Hematopoietic multipotent progenitor cell treated with erythropoietin and hydrocortisone succinate and interleukin-3 and kit ligand, for 8 days (in vitro differentiated cells): ENCODE measurements at regions not wholly inside any gene's neighbourhood (a gene's known extent, or its start where the extent isn't known, plus 50 kb on each side); places are given as distances from the start of the nearest gene placed in this dataset.
"Not testable (repeated sequence)": the region's sequence is repeated elsewhere in the genome, so short reads cannot be mapped to it uniquely, and the experiment has no call there.

Source experiments
- DNase-seq: peaks from one replicate; pipeline ENCODE4 v3.0.0-alpha.2; 2015

DNA sequence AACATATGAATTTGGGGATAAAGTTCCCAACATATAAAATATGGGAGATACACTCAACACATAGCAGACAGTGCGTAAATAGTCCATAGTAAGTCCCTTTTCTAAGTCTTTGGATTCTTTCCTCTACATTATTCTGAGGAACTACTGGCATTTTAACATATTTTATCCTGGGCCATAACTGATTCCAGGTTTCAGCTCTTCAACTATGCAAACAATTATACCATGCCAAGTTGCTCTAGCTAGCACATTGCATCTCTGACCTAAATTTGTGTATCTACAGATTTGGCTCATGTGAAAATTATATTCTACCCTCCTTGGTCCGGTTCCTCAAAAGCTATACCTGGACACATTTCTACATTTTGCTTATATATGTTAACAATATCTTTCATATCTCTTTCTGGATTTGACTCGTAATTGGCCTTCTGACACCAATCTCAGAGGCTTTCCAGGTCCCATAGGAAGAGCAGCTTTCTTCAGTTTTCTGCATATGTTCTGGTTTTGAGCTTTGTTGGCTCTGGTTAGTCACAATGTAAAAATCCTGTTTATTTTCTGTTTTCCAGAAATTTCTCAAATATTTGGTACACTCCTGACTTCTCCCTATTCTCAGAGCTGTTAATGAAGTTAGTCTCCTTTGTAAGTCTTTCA lies 305.4 kb downstream of the BMP4 start:
- no peak for DNase-seq

DNA sequence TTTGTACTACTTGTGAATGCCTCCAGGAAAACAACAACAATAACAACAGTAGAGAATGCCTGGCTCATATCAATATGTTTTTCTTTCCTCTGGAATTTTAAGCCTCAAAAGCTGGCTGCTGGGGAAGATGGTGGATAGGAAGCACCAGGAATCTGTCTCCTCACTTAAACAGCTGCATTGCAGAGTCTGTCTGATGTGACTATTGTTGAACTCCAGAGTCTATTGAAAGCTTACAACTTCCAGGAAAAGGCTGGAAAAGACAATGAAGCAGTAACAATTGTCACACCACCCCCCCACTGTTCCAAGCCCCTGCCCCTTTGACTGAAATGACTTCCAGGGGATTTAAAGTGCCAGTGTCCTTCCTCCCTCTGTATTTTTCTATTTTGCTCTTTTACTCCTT lies 309.7 kb downstream of the BMP4 start:
- no peak for DNase-seq

DNA sequence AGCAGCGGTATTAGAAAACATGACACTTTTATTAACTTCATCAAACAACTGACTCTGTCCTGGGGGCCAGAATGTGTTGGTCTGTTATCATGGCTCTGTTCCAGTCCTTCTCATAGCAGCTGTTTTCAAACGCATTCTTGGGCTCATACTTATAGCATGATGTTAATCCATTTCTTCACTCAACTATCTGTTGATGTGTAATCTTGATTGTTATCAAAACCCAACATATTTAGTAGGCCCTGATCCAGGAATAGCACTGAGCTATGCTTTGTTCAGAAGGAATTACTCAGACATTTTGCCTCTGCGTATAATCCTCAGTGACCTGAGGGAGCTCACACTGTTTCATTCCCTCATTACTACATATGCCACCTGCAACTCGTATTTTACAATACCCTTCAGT lies 315.9 kb downstream of the BMP4 start:
- no peak for DNase-seq

DNA sequence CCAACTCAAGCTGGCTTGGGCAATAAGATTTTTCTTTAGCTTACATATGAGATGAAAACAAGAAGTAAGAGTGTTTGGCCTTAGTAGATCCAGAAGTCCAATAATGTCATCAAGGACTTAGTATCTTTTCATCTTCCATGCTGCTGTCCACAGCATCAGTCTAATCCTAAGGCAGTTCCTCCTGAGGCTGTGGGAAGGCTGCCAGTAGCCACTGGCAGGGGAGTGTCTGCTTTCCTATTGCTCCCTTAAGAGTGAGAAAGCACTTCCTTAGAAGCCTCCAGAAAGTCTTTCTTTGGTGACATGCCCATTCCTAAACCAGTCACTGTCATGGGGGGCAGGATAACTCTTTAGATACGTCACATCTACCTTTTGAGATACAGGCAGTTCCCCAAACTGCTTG lies 317.7 kb downstream of the BMP4 start:
- DNase-seq = no peak

DNA sequence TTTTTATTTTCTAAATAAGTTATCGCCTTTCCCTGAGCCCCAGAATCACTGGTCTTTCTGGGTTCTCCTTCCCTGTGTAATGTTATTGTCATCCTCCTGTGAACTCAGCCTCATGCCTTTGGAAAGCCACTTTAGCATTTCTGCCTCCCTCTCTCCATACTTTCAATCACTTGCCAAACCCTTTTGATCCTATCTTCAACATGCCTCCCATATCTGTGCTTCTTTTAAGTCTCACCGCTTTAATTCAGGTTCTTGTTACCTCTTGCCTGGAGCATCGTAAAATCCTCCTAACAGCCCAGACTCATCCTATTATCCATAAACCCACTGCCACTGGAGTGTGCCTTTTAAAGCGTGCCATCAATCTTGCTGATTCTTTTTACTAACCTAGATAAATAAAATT lies 321.8 kb downstream of the BMP4 start:
- DNase-seq = no peak

DNA sequence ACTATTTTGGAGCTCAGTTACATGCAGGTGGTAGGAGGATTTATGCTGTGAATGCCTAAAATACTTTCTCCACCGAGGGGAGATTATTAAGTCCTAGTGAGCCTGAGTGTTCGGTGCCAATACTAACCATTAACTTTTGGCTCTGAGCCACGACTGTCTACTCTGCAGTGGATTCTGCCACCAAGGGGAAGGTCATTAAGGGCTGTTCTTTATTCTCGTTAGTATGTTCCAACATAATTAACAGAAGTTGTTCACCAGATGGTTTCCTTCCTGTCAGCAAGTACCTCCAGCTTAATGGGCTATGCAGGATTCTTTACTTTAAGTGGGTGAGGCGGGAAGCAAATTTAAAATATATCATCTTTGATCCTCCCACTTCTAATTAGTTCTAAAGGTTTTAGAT lies 326.3 kb downstream of the BMP4 start:
- no peak for DNase-seq

DNA sequence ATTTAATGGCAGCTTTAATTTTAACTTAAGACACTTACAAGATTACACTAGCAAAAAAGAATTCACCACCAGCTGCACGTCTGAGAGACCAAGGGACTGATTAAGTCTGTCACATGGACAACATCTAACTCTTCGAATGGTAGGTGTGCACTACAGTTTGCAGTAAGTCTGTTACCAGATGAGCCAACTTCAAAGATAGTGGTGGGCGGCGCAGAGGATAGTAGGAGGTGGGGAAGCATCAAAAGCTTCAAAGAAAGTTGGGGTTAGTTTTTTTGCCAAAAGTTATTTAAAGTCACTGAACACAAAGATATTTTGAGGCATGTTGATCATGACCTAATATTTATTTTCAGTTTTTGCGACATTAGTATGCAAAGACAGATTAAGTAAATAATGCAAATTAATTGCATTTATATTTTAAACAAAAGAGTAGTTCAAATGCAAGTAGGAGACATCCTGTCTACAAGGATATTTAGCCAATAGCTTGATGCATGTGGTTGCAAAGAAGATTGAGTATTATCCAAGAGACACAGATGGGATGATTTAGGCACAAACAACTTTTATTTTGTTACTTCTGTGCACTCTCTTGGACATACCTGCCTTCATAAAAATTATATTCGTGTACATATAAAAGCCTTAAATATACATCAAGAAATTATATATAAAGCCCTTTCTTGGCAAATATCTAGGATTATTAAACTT lies 327.7 kb downstream of the BMP4 start:
- no peak for DNase-seq

DNA sequence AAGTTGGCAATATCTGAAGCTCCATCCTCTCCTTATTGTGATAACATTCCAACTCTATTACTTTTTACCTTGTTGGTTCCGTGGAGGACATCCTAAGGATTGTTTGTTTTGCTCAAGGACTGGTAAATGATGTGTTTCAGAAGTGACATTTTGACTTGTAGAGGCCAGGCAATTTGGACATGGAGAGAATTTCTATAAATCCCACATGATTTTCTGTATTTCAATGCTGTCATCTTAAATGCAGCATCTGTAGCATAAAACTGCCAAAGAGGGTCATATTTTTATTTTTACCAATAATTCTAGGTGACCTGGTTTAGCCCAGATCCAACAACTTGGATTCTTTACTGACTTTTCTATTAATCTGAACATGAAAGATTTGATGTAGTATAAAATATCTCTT lies 328.4 kb downstream of the BMP4 start:
- DNase-seq = no peak

DNA sequence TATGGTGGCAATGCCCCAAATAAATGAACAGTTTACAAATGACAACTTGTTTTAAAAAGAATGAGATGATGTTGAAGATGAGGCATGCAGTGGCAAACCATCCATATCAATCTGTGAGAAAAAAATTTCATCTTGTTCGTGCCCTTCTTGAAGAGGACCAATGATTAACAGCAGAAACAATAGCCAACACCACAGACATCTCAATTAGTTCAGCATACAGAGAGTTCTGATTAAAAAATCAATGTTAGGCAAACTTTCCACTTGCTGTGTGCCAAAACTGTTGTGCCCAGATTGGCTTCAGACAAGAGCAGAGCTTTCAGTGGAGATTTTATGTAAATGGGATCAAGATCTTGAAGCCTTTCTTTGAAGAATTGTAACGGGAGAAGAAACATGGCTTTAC lies 329.9 kb downstream of the BMP4 start:
- no peak for DNase-seq

DNA sequence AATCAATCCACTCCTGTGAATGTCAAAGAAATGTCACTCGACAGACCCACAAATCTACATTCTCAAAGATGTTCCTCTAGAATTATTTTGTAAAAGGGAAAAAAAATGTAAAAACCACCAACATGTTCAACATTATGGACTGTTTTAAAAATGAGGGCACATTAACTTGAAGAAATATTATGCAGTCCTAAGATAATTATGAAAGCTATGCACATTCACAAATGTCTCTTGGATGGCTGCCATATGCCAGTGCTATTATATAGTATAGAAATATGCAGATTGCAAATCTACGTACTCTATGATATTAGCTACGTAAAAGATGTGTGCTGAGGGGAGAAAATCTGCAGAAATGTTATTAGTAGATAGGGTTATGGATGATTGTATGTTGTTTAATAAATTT lies 334.2 kb downstream of the BMP4 start:
- DNase-seq = no peak

DNA sequence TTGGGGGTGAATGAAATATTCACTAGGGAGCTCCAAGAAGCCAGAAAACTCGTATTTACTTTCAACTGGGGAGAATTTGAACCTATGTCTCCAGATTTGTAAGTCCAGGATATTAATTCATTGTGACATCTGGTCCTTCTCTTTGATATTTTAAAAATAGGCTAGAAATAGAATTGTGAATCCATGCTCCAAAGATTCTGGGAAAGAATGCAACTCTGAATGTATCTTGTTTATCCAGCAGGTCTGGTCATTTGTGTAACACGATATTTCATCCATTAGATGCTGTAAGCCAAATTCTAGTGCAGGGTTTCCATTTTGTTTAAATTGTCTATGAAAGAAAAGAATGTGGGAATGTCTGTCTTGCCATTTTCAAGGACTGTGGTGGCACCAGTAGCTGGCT lies 334.7 kb downstream of the BMP4 start:
- no peak for DNase-seq

DNA sequence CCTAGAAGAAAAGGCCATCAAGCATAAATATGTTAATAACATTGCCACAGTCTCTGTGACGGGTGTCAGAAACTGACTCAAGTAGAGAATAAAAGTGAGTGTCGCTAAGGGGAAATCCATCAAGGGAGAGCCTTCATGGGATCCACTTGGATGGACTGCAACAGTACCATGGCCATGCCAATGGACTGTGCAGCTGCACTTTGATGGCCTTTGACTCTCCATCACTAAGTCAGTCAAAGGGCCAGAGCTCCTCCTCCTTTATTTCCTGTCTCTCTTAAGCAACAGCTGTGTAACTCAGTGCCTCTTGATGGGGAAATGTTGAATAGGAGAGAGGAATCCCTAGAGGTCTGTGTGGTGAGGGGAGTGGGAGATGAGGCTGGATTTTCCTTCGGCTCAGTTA lies 335.2 kb downstream of the BMP4 start:
- DNase-seq = no peak

DNA sequence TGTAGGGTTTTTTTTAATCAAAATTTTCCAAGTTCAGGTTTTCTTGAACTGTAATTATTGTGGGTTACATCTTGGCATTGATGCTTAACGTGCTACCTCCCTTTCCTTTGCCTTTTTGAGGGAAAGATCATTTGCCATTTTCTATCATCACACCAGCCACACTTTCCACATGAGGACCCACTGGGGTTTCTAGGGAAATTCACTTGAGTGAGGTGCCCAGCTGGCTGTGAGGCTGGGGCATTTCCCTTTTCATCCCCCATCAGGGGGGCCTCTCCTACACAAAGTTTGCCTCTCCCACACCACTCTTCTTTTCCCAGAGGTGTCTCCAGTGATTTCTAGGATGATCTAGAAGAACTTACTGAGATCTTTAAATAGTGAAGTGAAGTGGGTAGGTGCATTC lies 335.7 kb downstream of the BMP4 start:
- DNase-seq = no peak

DNA sequence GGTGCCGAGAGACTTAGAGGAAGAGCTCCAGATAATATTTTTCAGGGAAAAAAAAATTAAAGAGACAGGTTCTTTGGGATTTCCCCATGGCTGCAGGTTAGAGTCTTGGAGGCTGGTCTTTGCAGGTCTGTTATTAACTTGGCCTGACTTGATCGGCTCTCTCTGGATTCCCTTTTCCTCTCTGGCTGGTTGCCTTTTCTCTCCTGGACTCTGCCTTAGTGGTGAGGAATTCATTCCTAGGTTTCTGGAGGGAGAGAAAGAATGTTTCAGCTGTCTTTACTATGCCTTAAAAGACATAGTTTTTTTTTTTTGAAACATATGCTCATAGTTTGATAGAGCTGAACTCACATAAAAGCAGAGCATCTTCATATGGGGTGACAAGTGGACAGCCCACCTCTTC lies 336.3 kb downstream of the BMP4 start:
- DNase-seq = no peak

DNA sequence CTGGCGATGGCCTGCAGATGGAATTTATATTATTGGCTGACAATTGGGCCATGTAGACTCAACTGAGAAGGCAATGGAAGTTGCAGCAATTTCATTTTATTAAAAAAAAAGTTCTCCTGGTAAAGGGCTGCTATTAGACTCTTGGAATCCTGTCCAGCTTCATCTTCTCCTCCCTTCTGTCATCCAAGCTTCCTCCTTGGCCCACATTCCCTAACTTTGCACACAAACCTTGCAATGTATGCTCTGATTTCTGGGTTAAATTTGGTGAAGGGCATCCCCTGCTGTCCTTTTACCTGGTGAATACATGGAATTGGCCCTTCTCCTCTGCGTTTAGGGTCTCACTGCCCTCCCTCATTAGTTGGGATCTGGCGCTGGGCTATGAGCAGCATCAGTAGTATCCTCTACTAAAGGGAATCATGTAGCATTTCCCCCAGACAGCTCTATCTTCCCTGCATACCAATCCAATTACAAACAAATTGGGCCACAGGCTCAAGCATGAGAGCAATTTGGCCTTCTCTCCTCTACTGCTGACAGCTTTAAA lies 336.9 kb downstream of the BMP4 start:
- no peak for DNase-seq

DNA sequence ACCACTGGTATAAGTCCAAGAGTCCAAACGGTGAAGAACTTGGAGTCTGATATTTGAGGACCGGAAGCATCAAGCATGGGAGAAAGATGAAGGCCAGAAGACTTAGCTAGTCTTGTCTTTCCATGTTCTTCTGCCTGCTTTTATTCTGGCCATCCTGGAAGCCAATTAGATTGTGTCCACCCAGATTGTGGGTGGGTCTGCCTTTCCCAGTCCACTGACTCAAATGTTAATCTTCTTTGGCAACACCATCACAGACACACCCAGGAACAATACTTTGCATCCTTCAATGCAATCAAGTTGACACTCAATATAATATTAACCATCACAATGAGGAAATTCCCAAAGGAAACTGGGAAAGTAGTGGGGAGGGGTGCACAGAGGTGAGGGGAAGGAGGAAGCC lies 340.1 kb downstream of the BMP4 start:
- DNase-seq = not testable (repeated sequence)

DNA sequence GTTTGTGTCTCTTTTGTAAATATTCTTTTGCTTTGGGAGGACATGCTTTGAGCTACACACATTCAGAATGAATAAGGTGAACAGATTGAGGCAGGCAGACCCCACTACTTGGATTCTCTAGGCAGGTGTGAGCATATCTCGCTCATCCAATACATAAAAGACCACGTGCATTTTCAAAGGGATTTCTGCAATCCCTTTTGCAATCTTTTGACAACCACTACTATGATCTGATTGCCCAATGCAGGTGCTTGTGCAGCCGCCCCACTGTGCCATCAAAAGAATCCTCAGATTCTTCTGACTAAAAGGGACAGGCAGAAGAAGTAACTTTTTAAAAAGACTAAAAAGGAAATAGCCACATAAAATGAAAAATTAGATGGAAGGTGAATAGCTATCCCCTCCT lies 341.4 kb downstream of the BMP4 start:
- DNase-seq = no peak

DNA sequence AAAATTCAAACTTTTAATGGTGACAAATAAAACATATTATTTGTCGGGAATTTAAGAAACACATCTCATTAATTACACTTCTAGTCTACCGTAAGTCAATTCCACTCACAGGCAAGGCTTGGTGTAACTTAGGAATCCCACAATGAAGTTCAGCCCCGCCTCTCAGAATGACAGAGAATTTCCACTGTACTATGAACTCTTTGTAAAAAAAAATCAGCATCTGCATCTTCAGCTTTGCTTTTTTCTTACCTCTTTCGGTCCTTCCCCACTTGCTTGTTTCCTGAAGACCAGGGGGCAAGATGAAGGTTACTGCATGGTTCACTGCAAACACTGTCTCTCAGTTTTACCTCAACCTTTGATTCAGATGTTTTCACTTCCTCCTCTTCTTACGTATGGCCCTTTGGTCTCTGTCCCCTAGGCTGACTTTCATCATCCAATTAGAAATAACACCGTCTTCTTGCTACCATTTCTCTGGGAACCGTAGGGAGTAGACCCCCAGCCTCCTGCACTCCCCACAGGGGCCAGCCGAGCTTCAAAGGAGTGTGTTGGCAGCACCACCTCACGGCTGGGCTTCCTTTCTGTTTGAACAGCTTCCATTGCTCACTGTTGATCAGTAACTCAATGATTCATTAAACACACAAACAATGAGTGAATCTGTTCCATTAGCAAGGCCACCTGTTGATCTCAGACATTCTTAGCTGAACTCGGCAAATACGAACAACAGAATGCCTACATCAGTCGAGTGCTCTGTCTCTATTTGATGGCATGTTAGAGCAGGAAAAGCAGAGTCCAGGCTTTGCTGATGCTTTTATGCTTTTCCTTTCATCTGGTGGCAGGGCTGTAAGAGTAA lies 343.0 kb downstream of the BMP4 start:
- no peak for DNase-seq

DNA sequence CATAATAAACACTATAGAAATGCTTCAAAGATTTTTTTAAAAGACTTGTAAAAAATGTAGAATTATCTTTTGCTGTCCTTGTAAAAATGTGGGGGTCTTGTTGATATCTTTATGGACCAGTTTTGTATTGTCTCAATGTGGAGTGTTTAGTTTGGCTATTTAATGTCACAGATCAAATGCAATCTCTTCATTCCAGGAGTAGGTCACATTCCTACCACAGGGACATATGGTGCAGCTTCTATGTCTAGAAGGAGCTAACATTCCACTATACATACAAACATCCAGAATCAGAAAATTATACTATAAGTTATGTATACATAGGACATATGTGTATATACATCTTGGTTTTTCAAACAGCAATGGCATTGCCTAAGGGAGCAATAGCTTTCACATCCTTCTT lies 345.7 kb downstream of the BMP4 start:
- no peak for DNase-seq

DNA sequence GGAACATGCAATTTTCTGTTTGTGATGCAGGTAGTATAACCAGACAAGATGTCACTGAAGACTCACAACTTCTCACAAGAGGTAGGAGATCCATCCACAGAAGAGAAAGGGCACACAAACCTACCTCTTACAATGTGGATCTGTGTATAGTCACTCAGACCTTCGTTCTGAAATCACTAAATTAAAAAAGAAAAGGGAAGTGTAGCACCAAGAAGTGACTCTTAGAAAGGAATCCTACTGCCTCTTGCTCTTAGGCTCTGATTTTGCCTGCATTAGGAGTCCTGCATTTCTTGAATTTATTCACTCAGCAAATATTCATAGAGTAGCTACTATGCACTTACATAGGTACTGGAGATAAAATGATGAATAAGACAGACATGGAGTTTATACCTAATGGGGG lies 347.6 kb downstream of the BMP4 start:
- no peak for DNase-seq

DNA sequence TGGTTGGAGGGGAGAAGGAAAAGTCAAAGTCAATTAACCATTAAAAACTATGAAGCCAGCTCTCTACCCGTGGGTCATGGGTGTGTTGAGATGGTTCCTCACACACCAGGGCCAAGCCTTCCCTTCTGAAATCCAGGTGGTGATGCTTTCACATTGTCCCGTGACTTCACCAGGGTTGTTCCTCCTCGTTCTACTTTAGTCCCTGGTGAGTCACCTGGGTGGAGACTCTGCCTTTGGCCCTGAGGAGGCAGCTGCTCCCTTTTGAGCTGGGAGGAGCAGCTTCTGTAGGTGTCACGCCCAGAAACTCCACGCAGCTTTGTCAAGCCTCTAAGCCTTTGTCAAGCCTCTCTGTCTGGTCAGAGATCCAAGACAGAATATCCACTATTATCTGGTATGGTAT lies 348.3 kb downstream of the BMP4 start:
- no peak for DNase-seq

DNA sequence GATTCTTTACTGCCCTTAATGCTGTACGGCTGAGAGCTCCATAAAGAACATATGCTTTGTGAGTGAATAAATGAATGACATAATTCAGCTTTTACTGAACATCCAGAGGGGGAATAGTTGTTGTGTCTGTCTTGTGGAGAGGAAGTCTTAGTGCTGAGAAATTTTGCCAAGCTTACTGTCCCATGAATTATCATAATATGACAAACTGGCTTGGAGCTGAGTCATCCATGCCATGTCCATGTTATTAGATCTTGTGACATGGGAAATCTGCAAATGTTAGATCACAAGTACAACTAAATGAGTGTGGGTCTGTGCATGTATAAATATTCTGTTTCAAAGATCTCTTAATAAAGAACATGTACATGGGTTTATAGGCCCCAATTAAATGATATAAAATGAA lies 350.4 kb downstream of the BMP4 start:
- DNase-seq = no peak

DNA sequence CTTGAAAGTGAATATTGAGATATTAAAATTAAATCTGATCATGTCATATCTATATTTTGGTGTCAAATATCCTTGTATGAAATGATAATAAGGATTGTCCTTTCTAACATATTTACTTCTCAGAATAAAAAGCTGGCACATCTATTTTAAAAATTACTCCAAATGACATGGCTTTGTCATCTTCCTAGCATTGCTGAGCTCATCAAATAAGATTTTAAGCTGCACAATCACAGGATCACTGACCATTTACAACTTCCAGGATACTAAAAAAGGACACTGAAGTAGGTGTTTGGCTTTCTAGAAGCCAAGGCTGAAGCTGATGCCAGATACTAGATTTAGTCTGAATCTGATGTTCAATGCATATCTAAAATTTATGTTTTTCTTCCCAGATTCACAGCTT lies 351.1 kb downstream of the BMP4 start:
- no peak for DNase-seq

DNA sequence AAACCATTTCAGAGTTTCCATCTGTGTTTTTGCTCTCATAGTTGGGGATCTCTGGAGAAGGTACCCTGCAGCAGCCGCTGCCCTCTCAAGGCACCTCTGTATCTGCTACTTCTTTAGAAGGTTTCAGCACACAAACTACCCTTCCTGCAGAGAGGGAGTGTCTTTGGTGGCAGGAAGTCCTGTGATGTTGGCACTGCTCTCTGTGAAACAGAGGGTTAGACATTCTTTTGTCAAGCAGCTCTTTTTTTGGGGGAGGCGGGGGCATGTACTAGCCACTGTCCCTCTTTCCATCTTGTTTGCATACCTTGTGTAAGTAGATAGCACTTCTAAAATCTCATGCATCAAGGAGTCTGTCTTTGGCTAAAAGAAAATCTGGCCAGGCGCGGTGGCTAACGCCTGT lies 352.6 kb downstream of the BMP4 start:
- DNase-seq = no peak
